IMR-90 (cell line): ENCODE measurements at regions not wholly inside any gene's neighbourhood (a gene's known extent, or its start where the extent isn't known, plus 50 kb on each side); places are given as distances from the start of the nearest gene placed in this dataset.
A peak's percentile ranks its signal among the peaks of the same experiment; 100 is the strongest.

Experiments used
- ATAC-seq: fragments of 200-7000 bp; cut with Tn5 transposase; 2 replicates; pipeline ENCODE4 v1.9.1; 2020; ENCODE audit warnings: low read depth, mild to moderate bottlenecking, moderate library complexity
- BruUV-seq: library from RNA; stranded (reverse); fragments of 400-500 nt; replicated peaks from 2 replicates; lab custom pipeline; 2021; lab: Mats Ljungman, UMichigan
- CTCF ChIA-PET: fragments of 300-600 bp; formaldehyde crosslinking; extraction: SDS; loops from one replicate; lab custom pipeline; 2021; ENCODE audit warnings: antibody characterized with exemption; lab: Yijun Ruan, JAX
- POLR2A ChIA-PET: fragments of 300-600 bp; sonication (Branson Sonifier 250); formaldehyde crosslinking; loops from one replicate; lab custom pipeline; 2022; ENCODE audit warnings: antibody characterized with exemption; ENCODE audit not compliant: unreplicated experiment; lab: Charles Lee
- DNase-seq: peaks from one replicate; pipeline ENCODE4 v3.0.0; 2013
- H2AFZ ChIP-seq: replicated peaks from 2 replicates; pipeline ENCODE3; 2013; ENCODE audit warnings: low read length, mild to moderate bottlenecking; ENCODE audit not compliant: poor library complexity
- H2AK5ac ChIP-seq: 2 replicates; pipeline ENCODE4 v1.6.1; 2013; ENCODE audit warnings: low read depth, low read length, inconsistent platforms
- H2AK9ac ChIP-seq: replicated peaks from 2 replicates; pipeline ENCODE3; 2013; ENCODE audit warnings: mild to moderate bottlenecking, low read depth, low read length, moderate library complexity; ENCODE audit not compliant: poor library complexity
- H2BK120ac ChIP-seq: 2 replicates; pipeline ENCODE4 v1.6.1; 2013; ENCODE audit warnings: low read depth, low read length, inconsistent platforms
- H2BK15ac ChIP-seq: 3 replicates; pipeline ENCODE4 v1.6.1; 2013; ENCODE audit warnings: low read depth, low read length, inconsistent platforms
- H2BK20ac ChIP-seq: 2 replicates; pipeline ENCODE4 v1.6.1; 2013; ENCODE audit warnings: low read depth, mild to moderate bottlenecking, inconsistent platforms, low read length, moderate library complexity
- H2BK5ac ChIP-seq: 2 replicates; pipeline ENCODE4 v1.6.1; 2013; ENCODE audit warnings: mild to moderate bottlenecking, low read depth, low read length, inconsistent platforms; ENCODE audit not compliant: poor library complexity, severe bottlenecking
- H3K14ac ChIP-seq: replicated peaks from 2 replicates; pipeline ENCODE4 v1.6.1; 2013; ENCODE audit warnings: low read depth, low read length, inconsistent platforms
- H3K18ac ChIP-seq: 2 replicates; pipeline ENCODE4 v1.6.1; 2013; ENCODE audit warnings: low read depth, low read length, control low read depth
- H3K23ac ChIP-seq: 2 replicates; pipeline ENCODE4 v1.6.1; 2013; ENCODE audit warnings: low read depth, low read length, inconsistent platforms
- H3K27ac ChIP-seq: 2 replicates; pipeline ENCODE4 v1.5.1; 2013; ENCODE audit warnings: mild to moderate bottlenecking, control low read depth, low read length; ENCODE audit not compliant: insufficient read depth
- H3K27me3 ChIP-seq: 2 replicates; pipeline ENCODE4 v1.6.1; 2013; ENCODE audit warnings: low read length; ENCODE audit not compliant: control insufficient read depth, insufficient read depth
- H3K36me3 ChIP-seq: 2 replicates; pipeline ENCODE4 v1.6.1; 2013; ENCODE audit warnings: low read length, mixed read lengths; ENCODE audit not compliant: control insufficient read depth, insufficient read depth
- H3K4ac ChIP-seq: 2 replicates; pipeline ENCODE4 v1.6.1; 2013; ENCODE audit warnings: low read depth, low read length, inconsistent platforms
- H3K4me1 ChIP-seq: 2 replicates; pipeline ENCODE4 v1.6.1; 2013; ENCODE audit warnings: low read length, mixed read lengths; ENCODE audit not compliant: control insufficient read depth, insufficient read depth
- H3K4me2 ChIP-seq: 2 replicates; pipeline ENCODE4 v1.6.1; 2013; ENCODE audit warnings: low read depth, mild to moderate bottlenecking, control low read depth, low read length, moderate library complexity
- H3K4me3 ChIP-seq: 2 replicates; pipeline ENCODE4 v1.5.1; 2013; ENCODE audit warnings: low read depth, mild to moderate bottlenecking, control low read depth, low read length, moderate library complexity; ENCODE audit not compliant: insufficient read depth
- H3K56ac ChIP-seq: 2 replicates; pipeline ENCODE4 v1.6.1; 2013; ENCODE audit warnings: low read length, inconsistent platforms; ENCODE audit not compliant: insufficient read depth; ENCODE audit errors: extremely low read depth
- H3K79me1 ChIP-seq, 2 experiments: 2 replicates each; pipeline ENCODE4 v1.6.1; 2013; ENCODE audit warnings: low read length in 2 of 2, inconsistent platforms in 1 of 2, low read depth in 1 of 2
- H3K9ac ChIP-seq: 2 replicates; pipeline ENCODE4 v1.6.1; 2013; ENCODE audit warnings: low read depth, low read length, control low read depth
- H3K9me1 ChIP-seq: 2 replicates; pipeline ENCODE4 v1.6.1; 2013; ENCODE audit warnings: low read length, inconsistent platforms; ENCODE audit not compliant: insufficient read depth
- H3K9me3 ChIP-seq: 2 replicates; pipeline ENCODE4 v1.6.1; 2013; ENCODE audit warnings: low read length; ENCODE audit not compliant: control insufficient read depth, insufficient read depth
- H4K20me1 ChIP-seq: 2 replicates; pipeline ENCODE4 v1.6.1; 2013; ENCODE audit warnings: low read length, inconsistent platforms; ENCODE audit not compliant: insufficient read depth
- H4K5ac ChIP-seq: 2 replicates; pipeline ENCODE4 v1.6.1; 2013; ENCODE audit warnings: mild to moderate bottlenecking, low read depth, low read length, control low read depth
- H4K8ac ChIP-seq, 2 experiments: 2 replicates each; pipeline ENCODE4 v1.6.1; 2013; ENCODE audit warnings: low read depth in 2 of 2, low read length in 2 of 2, control low read depth in 1 of 2, inconsistent platforms in 1 of 2
- H4K91ac ChIP-seq: 2 replicates; pipeline ENCODE4 v1.6.1; 2013; ENCODE audit warnings: low read depth, low read length, inconsistent platforms; ENCODE audit not compliant: insufficient read depth
- USF2 ChIP-seq: fragments of 150-350 bp; IDR thresholded peaks from 2 replicates; pipeline ENCODE4 v1.6.1; 2017; ENCODE audit warnings: mild to moderate bottlenecking, antibody characterized with exemption, low read length, low read depth
- WGBS, 2 experiments: methylation state at CpG; one replicate each; pipeline versions ENCODE4 v1.1.5 to v1.1.7; 2013; ENCODE audit warnings: missing lambda C conversion rate in 2 of 2; ENCODE audit not compliant: insufficient read length in 1 of 2; ENCODE audit errors: extremely low coverage in 2 of 2; 5-methylcytosine and 5-hydroxymethylcytosine counted together
- dilution Hi-C: fragments of 300-500 bp; cut with HindIII; formaldehyde crosslinking; loops from one replicate; pipeline ENCODE4 v1.14.3; 2018; ENCODE audit warnings: low sequenced_read_pairs; ENCODE audit not compliant: unreplicated experiment
- in situ Hi-C: fragments of 300-500 bp; cut with MboI; formaldehyde crosslinking; loops from 3 replicates; pipeline ENCODE4 v1.14.3; 2019; ENCODE audit warnings: low sequenced_read_pairs, inconsistent platforms, mixed read lengths
- intact Hi-C: fragments of 100-400 bp; cut with micrococcal nuclease; formaldehyde crosslinking; loops from 2 replicates; pipeline ENCODE4 v1.10.0; 2022

- no peak overlapping the region for H2AK9ac ChIP-seq
- no peaks in the 10 kb centered on the region for H3K9me1 ChIP-seq
- no peak overlapping the region for H2AFZ ChIP-seq
- H2BK120ac ChIP-seq, result no peak overlapping the region
- no TSS peak for BruUV-seq
- H3K4me3 ChIP-seq, result no peak overlapping the region
- H3K23ac ChIP-seq, result no peak overlapping the region
- no peaks in the 10 kb centered on the region; the same call in 1 of the 2 replicates for H3K36me3 ChIP-seq
- dilution Hi-C loops (no loop called here), intact Hi-C loops (no loop called here), in situ Hi-C loops (no loop called here)
- TF ChIP-seq USF2, result no peak
- H2BK15ac ChIP-seq, result no peak overlapping the region
- H3K9ac ChIP-seq, result no peak overlapping the region
- H4K91ac ChIP-seq, result peak overlapping the region; percentile 11; the same call in 1 of the 2 replicates
- no peak overlapping the region for H3K27ac ChIP-seq
- DNase-seq (no peak), ATAC-seq (no peak)
- H3K18ac ChIP-seq, result no peak overlapping the region
- no peaks in the 10 kb centered on the region; the same call in 1 of the 2 replicates for H3K4me1 ChIP-seq
- CTCF ChIA-PET, result no interaction called here
- H3K4me2 ChIP-seq, result no peak overlapping the region
- POLR2A ChIA-PET, result no interaction called here
- H4K5ac ChIP-seq, result no peak overlapping the region
- no peak overlapping the region for H2BK20ac ChIP-seq
- H3K27me3 ChIP-seq, result no peaks in the 10 kb centered on the region
- no peak overlapping the region for H4K8ac ChIP-seq
- H2BK5ac ChIP-seq, result no peak overlapping the region
- no peaks in the 10 kb centered on the region for H4K20me1 ChIP-seq
- no peak overlapping the region for H3K56ac ChIP-seq
- H3K79me1 ChIP-seq, result no peaks in the 10 kb centered on the region
- peaks cover 2% of the 10 kb centered on the region; the same call in 1 of the 2 replicates for H3K9me3 ChIP-seq
- peak overlapping the region; percentile 58; the same call in 1 of the 2 replicates for H2AK5ac ChIP-seq
- H3K4ac ChIP-seq, result no peak overlapping the region
- no peak overlapping the region for H3K14ac ChIP-seq
- WGBS, 2 experiments, result 60% methylated on average over 1 of the region's 3 CpGs; no CpG with 5 or more reads in 1 of the 2 experiments
These were observed 1057.2 kb upstream of the PIK3C3 start for GRCh38 chr18:40897884-40898283.
